NCI-H2227 (cell line): ENCODE measurements at regions not wholly inside any gene's neighbourhood (a gene's known extent, or its start where the extent isn't known, plus 50 kb on each side); places are given as distances from the start of the nearest gene placed in this dataset.
"Not testable (repeated sequence)": the region's sequence is repeated elsewhere in the genome, so short reads cannot be mapped to it uniquely, and the experiment has no call there.

ENCODE experiments used
- DNase-seq: peaks from one replicate; lab custom pipeline; 2025; ENCODE audit not compliant: unreplicated experiment; lab: John Stamatoyannopoulos, UW

DNA sequence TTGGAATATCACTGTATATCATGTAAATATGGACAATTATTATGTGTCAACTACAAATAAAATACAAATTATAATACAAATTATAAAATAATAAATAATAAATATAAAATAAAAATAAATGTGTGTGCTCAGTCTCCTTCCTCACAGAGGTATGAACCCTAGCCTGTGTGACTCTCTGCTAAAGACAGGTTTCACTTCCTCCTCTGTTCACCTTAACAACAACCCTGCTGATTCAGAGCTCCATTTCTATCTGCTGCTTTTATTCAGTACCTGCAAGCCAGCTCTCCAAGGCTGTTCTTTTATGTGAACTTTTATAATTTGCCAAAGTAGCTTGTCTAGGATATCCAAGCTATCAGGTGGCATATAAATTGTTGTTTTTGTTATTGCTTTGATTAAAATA, 610.7 kb upstream of the GRM7 start:
- DNase-seq = no peak

DNA sequence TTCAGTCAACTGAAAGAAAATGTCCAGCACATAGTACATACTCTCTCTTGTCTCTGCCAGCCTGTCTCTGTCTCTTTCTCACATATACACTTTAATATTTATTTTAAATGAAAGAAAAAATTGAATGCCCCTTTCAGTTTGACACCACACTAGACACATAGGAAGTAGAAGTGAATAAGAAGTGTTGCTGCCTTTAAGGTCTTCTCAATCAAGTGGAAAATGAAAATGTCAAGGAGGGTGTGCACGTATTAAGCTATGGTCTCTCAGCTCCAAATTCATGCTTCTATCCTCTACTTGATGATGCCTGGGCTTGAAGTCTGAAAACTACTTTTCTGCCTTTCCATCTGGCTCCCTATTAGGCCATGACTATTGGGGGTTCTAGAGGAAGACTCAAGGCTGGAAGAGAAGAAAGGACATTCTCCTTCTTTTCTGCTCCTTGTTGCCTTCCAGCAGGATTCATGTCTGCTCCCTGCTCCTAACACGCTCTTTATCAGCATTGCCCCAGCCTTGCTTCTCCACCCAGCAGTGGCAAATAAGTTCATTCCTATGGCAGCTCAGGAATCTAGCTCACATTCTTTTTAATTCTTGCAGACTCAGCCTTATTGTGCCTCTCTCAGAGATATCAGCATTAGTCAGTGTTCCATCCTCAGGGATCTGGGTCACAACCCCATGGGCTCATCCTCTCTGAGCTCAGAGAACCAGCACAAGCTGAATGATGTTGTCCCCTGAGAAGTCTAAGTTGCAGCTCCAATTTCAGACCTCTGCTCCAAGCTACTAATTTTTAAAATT, 609.1 kb upstream of the GRM7 start:
- no peak for DNase-seq

DNA sequence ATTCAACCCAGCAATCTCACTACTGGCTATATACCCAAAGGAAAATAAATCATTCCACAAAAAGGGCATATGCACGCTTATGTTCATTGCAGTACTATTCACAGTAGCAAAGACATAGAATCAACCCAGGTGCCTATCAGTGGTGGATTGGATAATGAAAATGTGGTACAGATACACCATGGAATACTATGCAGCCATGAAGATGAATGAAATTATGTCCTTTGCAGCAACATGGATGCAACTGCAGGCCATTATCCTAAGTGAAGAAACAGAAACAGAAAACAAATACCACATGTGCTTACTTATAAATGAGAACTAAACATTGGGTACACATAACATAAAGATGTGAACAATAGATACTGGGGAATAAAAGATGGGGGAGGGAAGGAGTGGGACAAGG, 606.4 kb upstream of the GRM7 start:
- DNase-seq = no peak

DNA sequence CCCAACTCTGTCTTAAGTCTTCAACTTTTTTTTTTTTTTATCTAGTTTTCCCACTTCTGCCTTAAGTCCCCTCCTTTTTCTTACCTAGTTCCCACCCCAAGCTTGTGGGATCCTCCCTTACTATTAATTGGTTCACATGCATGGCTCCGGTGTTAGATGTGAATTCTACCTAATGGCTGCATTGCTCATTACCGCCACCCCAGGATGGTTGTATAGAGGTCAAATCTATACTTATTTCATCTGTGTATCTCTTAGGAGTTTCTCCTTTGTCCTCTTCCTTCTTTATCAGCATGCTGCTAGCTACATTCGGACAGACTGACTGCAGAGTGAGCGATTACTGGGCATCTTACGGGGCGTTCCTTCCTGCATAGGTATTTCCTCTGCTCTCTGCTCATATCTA, 605.7 kb upstream of the GRM7 start:
- DNase-seq = no peak

DNA sequence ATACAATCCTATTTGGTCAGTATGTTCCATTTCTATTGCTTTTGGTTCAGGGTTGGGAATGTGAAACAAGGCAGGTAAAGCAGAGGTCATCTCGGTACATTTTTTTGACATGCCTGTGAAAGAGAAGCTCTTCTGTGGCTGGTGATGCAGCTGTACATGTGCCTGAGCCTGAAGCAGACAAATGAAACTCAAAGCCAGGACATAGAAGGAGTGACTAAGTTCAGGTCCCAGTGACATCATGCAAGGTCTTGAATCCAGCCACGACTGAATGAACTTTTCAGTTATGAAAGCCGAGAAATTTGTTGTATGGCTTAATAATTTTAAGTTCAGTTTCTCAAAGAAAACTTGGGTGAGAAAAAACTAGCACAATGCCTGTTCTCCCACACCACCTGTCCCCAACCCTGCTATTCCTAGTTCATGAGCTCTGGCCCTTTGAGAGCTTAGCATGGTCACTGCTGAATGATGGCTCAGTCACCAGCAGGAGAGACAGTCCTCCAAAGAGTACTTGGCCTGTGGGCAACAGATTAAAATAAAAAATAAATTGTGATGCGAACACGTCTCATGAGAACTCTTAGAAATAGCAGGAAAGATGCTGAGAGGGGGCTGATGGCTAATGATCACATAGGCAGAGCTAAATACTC, 600.2 kb upstream of the GRM7 start:
- DNase-seq = no peak

DNA sequence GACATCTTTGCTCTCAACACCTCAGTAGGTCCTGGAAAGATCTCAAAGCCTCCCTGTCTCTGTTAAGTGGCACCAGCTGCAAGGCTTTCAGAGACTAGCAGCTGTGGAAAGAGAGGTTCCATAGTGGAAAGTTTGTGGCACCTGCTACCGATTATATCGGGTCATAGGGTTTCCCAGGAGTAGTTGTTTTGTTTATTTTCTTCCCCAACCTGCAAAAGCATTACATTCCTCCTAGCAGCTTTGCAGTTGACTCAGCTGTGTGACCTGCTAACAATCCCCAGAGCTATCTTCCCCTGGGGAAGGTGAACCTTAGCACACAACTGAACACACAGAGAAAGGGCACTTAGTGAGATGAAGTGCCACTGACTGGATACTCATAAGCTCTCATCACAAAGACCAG, 598.9 kb upstream of the GRM7 start:
- DNase-seq = no peak

DNA sequence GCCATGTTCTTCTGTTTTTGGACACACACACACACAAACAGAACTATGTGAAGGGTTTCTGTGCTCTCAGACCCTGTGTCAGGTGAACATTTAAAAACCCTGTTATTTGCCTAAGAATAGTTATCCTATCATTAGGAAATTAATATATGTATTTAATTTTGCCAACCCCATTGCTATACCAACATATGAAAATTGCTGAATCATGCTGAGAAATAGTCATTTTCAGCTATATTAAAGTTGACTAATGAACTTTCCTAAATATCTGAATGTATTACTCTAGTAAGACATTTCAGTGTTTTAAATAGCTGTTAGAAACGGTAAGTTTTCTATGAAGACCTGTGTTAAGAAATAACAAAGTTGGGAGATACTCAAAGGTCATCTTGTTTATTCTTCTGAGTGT, 596.9 kb upstream of the GRM7 start:
- DNase-seq = no peak

DNA sequence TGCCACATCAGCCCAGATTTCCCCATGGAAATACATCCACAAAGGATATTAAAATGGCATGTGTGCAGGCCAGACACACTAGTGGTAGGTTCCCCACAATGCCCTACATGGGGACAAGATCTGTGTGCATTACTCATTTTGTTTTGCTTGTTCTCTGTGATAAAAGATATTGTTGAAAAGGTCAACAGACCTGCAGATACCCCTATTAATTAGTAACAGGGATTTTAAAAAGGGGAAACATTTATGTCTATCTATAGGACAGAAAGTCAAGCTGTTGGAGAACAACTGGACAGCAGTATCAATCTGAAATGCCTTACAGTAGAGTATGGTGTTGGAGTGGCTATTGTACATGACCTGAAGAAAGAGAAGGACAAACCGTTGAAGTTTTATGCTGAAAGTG, 596.0 kb upstream of the GRM7 start:
- no peak for DNase-seq

DNA sequence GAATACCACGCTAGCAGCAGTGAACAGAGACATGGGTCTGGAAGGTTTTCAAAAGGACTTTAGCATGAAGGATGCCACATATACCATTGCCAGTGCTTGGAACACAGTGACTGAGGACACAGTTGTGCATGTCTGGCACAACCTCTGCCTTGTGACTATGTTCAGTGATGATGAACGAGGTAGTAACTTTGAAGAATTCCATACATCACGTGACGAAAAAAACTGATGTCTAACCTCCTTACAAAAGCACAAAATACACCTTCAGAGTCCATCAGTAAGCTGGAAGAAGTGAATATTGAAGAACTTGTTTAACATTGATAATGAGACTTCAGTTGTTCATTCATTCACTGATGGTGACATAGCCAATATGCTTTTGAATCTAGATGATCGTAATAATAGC, 594.8 kb upstream of the GRM7 start:
- no peak for DNase-seq

DNA sequence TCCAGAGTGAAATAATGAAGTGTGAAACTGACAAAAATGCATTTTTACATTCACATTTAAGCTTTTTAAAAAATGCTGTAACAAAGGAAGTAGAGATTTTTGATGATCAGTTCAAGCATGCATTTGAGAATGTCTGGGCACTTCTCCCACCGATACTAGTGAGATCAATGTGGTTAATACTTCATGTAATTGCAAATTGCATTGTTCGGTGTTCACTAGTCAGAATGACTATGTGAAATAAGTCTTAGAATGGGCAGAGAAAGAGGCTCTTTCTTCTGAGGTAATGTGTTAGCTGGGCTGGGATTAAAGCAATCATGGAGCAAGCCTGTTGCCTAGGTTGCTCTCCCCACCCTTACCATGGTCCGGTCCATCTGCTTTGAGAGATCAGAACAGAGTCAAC, 587.0 kb upstream of the GRM7 start:
- DNase-seq = no peak

DNA sequence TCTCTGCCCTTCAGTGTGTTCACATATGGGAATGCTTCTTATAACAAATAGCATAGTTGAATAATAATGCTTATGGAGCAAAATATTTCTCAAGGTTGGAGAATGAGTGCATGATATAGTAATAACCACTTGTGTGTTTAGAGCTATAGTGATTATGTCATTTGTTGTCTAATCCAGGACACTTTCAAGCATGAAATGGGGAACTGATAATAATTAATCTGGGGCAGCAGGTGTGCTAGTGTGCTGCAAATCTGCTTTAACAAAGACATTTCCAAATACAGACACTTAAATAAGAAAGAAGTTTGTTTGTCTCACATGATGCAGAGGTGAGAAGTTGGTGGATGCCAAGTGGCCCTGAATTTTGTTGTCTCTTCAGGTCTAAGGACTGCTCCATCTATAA, 579.3 kb upstream of the GRM7 start:
- no peak for DNase-seq

DNA sequence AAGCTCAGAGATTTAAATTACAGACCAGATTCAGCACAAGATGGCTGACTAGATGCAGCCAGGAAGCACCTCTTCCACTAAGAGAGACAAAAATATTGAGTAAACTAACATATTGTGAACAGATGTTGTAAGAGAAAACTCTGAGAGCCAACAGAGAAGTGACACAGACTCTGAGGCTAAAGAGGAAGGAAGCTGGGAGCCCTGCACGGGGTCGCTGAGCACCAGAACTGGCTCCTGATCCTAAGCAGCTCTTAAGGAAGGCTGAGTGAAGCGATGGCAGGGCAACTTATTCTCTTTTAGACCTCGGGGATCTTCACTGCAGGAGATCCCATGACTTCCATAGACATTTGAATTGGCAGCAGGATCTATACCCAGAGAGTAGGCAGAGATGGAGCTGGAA, 578.0 kb upstream of the GRM7 start:
- no peak for DNase-seq

DNA sequence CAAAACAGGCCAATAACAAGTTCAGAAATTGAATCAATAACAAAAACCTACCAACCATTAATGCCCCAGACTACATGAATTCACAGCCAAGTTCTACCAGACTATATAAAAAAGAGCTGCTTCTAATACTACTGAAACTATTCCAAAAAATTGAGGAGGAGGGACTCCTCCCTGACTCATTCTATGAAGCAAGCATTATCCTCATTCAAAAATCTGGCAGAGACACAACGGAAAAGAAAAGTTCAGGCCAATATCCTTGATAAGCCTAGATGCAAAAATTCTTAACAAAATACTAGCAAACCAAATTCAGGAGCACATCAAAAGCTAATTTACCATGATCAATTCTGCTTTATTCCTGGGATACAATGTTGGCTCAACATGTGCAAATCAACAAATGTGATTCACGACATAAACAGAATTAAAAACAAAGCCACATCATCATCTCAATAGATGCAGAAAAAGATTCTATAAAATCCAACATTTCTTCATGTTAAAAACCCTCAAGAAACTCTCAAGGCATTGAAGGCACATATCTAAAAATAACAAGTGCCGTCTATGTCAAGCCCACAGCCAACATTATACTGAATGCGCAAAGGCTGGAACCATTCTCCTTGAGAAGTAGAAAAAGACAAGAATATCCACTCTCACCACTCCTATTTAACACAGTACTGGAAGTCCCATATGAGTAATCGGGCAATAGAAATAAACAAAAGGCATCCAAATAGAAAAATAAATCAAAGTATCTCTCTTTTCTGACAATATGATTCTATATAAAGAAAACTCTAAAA, 573.6 kb upstream of the GRM7 start:
- DNase-seq = no peak

DNA sequence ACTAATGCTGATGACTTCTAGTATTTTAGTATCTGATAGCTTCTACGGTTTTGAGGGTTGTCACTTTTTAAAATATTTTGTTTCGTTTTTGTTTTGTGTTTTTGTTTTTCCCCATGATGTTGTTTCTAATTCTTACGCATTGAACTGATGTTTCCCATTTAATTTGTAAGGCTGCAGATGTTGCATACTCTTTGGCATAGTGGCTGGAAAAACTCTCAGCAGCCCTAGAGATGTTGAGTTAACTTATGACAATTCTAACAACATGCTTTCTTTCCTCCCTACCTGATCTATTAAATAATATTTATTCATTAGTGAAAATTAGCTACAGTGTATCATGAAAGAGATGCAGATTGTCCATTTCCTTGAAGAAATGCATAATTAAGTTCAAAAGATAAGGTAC, 559.3 kb upstream of the GRM7 start:
- DNase-seq = no peak

DNA sequence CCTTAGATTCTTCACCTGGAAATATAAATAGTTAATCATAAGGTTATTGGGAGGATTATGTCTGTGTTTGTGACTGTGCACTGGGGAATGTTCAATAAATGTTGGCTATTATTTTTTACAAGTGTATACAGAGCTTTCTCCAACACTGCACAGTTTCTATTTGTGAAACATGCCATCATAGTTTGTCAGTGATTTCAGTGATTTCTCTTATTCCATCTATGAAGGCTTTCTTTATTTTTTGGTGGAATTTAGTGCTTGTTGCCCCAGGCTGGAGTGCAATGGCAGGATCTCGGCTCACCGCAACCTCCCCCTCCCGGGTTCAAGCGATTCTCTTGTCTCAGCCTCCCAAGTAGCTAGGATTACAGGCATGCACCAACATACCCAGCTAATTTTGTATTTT, 545.0 kb upstream of the GRM7 start:
- DNase-seq = no peak

DNA sequence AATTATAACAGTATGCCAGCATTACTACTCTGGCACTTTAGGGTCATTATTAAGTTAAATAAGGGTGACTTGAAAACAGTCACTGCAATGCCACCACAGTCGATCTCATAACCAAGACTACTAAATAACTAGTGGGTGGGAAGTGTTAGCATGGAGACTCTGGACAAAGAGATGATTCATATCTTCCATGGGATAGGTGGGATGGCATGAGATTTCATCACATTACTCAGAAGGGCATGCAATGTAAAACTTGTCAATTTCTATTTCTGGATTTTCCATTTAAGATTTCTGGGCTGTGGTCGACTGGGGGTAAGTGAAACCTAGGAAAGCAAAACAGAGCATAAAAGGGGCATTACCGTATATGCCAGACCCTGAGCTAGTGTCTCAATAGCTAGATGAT, 538.9 kb upstream of the GRM7 start:
- no peak for DNase-seq

DNA sequence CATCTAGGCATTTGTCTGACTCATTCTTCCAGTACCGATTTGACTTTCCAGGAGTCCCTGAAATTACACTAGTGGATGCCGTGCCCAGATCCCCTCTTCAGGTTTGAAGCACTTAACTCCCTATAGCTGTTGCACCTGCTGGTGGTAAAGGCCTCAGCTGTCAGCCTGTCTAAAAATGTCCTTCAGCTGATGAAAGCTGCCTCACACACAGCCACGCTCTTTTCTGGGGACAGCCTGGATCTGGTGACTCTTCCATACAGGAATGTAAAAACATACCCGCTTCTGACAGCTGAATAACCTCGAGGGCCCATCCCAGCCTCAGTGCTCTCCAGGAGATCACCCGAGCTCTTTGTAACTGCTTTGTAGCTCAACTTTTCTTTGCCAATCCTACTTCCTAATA, 534.1 kb upstream of the GRM7 start:
- no peak for DNase-seq

DNA sequence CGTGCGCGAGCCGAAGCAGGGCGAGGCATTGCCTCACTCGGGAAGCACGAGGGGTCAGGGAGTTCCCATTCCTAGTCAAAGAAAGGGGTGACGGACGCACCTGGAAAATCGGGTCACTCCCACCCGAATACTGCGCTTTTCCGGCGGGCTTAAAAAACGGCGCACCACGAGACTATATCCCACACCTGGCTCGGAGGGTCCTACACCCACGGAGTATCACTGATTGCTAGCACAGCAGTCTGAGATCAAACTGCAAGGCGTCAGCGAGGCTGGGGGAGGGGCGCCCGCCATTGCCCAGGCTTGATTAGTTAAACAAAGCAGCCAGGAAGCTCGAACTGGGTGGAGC, 520.0 kb upstream of the GRM7 start:
- DNase-seq = not testable (repeated sequence)

DNA sequence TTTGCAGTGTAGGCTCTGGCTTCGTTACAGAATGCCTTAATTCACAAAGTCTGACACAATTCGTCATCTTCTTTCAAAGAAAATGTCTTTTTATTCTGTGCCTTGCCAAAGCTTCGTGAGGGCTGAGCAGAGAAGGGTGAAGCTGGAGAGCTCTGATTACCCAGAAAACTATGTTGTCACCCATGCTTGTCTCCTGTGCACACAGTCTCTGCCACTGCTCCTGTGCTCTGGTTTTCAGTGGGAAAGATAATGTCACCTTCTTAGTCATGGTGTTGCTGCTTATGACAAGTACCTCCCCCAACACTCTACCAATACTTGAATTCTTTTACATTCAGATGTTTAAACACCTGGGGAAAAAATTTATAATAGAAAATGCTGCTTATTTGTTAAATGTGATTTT, 509.2 kb upstream of the GRM7 start:
- DNase-seq = no peak

DNA sequence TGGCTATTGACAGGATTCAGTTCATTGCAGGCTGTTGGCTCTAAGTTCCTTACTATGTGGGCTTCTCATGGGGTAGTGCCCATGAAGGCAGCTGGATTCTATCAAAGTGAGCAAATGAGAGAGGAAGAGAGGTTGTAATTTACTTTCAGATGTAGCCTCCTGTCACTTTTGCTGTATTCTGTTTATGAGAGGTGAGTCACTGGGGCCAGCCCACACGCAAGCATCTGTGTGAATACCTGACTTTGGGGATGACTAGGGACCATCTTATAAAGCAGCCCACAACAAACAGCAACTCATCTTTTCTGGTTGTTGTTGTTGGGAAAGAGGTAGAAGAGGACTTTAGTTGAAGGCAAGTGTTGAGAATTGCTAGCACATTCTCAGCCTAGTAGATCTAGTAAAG, 506.3 kb upstream of the GRM7 start:
- no peak for DNase-seq

DNA sequence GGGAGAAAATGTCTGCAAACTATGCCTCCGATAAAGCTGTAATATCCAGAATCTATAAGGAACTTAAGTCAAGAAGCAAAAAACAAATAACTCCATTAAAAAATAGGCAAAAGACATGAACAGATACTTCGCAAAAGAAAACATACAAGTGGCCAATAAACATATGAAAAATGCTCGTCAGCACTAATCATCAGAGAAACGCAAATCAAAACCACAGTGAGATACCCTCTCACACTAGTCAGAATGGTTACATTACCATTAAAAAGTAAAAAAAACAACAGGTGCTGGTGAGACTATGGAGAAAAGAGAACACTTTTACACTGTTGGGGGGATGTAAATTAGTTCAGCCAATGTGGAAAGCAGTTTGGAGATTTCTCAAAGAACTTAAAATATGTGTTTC, 498.5 kb upstream of the GRM7 start:
- DNase-seq = no peak

DNA sequence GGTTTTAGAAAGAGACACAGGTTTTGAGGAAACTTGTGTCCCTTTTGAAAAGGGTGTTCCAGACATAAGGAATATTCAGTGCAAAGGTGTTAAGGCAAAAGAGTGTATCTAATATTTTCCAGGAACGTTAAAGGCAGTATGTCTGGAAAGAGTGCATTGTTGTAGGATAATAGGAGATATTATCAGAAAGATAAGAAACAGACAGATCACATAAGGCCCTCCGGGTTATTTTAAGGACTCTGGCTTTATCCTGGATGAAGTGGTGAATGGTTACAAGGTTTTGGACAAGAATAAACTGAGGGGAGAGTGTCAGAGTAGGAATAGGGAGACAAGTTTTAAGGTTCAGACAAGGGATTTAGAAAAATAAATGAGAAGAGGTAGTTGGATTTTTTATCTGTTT, 493.7 kb upstream of the GRM7 start:
- DNase-seq = no peak
